COLO829 (cell line): ENCODE measurements at regions not wholly inside any gene's neighbourhood (a gene's known extent, or its start where the extent isn't known, plus 50 kb on each side); places are given as distances from the start of the nearest gene placed in this dataset.

Experiments used
- DNase-seq: peaks from one replicate; pipeline ENCODE4 v3.0.0; 2012; ENCODE audit warnings: low spot score

GRCh38 chr13:50713523-50714248 is 129.8 kb downstream of the DLEU7 start:
- no peak for DNase-seq

DNA sequence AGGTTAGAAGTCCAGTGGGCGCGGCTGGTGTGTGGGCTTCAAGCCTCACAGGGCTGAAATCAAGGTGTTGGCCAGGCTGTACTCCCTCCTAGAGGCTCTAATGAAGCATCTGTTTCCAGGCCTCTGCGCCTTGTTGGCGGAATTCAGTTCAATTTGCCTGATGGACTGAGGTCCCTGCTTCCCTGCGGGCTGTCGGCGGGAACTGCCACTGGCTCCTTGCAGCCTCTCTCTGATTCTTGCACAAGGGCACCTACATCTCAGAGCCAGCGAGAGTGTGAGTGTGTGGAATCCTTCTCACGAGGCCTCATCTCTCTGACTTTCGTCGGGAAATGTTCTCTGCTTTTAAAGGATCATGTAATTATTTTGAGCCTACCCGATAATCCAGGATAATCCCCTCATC is 128.6 kb downstream of the DLEU7 start:
- no peak for DNase-seq

- DNase-seq = no peak
Measured at GRCh38 chr13:50715402-50716146, 127.9 kb downstream of the DLEU7 start.

- no peak for DNase-seq
Measured at GRCh38 chr13:50720861-50721671, 122.4 kb downstream of the DLEU7 start.

DNA sequence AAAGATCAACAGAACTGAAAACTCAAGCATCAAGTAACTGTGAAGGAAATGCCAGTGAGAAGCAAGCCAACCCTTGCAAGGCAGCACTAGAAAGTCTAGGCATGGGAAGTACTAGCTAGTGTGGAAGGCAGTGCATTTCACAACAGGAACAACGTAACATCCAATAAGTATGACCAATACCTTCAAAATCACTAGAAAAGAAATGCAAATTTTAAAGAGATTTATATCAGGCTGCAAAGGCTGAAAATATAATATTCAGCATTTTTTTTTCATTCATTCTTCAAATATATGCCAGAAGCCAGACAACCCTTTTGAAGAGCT is 121.9 kb downstream of the DLEU7 start:
- DNase-seq = no peak

DNA sequence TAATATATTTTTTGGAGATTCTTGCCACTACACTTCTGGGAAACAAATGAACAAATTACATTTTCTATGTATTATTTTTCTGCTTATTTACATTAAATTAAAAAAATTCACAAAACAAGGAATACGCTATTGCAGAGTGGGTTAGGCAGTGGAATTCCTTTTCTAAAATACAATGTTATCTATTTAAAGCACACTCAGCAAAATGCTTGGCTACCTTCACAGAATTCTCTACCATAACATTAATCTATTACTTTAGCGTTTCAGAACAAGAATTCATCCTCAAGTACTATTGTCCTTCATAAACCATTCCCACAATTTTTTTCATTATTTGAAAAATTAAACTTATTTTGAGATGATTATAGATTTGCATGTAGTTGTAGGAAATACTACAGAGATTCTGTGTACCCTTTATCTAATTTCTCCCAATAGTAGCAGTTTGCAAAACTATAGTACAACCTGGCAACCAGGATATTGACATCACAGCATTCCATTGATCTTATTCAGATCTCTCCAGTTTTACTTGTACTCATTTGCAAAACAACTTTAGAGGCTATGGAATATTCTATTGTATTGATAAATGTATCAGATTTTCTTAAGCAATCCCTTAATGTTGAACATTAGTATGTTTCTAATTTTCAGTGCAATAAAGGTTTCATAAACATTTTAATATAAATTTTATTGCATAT is 120.9 kb downstream of the DLEU7 start:
- no peak for DNase-seq

DNA sequence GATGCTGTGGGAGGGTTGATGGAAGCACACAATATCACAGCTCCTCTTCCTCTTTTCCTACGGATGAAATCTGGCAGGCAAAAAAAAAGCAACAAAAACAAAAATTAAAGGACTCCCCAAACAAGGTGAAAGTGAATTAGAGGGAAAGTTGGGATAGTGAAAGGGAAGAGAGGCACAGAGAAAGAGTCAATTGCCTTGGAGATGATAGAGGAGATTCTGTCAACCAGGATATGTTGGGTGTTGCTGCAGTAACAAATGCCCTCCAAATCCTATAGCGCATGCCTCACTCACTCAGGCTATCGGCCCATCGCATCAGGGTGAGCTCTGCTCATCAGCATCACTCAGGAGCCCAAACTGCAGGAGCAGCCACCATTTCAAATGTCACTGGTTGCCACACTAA is 119.1 kb downstream of the DLEU7 start:
- no peak for DNase-seq

DNA sequence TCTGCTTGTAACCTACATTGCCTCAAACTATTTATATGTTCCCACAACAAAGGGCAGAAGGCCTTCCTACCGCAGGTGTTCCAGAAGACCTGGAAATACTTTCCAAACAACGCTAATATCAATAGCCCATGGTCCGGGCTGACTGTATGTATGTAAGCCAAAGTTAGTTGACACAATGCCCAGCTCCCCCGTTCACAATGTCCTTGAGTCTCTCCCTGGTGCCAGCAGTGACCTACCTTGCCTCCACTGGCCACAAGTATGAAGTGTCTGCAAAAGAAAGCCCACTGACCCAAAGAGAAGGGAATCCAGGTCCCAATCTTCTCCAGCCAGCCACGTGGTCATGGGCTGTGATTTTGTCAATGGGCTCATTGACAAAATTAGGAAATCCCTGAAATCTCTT is 118.6 kb downstream of the DLEU7 start:
- no peak for DNase-seq

GRCh38 chr13:50726164-50726563 is 117.3 kb downstream of the DLEU7 start:
- DNase-seq = no peak

GRCh38 chr13:50729177-50729576 is 114.3 kb downstream of the DLEU7 start:
- DNase-seq = no peak

- DNase-seq = no peak
Measured at GRCh38 chr13:50730496-50731351, 112.8 kb downstream of the DLEU7 start.

GRCh38 chr13:50731400-50731799 is 112.1 kb downstream of the DLEU7 start:
- DNase-seq = no peak

GRCh38 chr13:50732712-50733111 is 110.8 kb downstream of the DLEU7 start:
- DNase-seq = no peak

- no peak for DNase-seq
Measured at GRCh38 chr13:50733392-50733791, 110.1 kb downstream of the DLEU7 start.

- DNase-seq = no peak
Measured at GRCh38 chr13:50735071-50735470, 108.4 kb downstream of the DLEU7 start.

- DNase-seq = no peak
Measured at GRCh38 chr13:50740052-50740741, 103.3 kb downstream of the DLEU7 start.

DNA sequence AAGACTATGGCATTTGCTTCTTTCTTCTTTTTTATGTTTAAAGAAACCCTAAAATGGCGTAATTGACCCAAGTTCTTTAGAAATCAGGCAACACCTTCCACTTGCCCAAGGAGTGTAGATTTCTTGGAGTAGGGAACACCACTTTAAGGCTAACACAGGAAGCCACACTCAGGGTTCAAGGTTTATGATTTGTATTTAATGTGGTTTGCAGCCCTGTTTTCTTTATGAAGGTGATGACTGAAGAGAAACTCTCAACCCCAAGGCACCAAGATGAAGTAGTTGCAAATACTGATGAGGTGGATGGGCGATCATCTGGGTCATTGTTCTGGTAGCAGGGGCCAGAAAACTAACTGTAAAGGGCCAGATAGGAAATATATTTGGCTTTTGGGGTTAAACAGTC is 101.1 kb downstream of the DLEU7 start:
- no peak for DNase-seq

- no peak for DNase-seq
Measured at GRCh38 chr13:50742968-50743367, 100.5 kb downstream of the DLEU7 start.

DNA sequence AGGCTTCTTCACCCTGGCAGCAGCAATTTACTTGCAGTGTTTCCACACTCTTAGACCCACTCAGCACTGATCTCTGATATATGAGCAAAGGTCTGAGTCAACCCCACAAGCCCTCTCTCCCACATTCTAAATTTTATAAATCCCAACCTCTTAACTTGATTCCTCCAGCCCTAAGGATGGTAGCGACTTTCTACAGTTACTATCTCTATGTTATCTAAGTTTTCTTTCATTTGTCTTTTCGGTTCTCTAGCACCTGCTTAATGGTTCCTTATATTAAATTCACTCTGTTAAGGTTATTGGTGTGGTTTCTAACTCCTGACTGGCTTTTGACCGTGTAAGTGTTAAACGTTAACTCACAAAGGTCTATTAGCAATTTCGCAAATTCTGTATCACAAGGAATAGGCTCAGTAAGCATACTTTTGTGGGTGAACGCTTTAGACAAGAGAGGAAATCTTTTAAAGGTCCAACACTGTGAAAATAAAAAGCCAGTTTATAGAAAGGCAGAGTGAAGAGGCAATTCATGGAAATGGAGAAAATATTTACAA is 99.3 kb downstream of the DLEU7 start:
- DNase-seq = no peak

DNA sequence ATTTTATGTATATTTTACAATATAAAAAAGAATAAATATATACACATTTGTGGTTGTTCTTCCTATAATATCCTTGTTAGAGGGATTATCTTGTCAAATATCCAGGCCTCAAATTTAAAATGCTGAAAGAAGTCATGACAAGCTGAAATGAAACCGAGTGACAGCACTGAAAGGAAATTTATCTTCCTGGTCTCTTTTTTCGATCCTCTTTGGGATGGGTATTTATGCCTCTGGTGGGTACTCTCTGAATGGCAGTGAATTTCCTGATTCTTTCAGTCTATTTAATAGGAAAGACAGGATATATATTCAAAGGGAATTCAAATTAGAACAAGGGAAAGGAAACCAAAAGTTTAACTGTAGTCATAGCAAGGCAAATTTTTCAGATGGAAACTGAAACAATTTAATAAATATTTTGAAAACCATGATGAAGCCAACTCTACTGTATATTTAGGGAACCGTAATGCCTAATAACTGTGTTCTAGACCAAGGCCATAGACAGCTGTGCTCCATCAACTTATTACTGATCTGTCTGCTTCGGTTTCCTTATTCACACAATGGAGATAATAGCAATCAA is 97.9 kb downstream of the DLEU7 start:
- DNase-seq = no peak
